ENCODE measurements at regions not wholly inside any gene's neighbourhood (a gene's known extent, or its start where the extent isn't known, plus 50 kb on each side); places are given as distances from the start of the nearest gene placed in this dataset.

GRCh38 chr5:10173716-10174115, 76.0 kb downstream of the ATPSCKMT start:
- TF ChIP-seq CTCF (IDR thresholded peaks at IDR 0.05) (no peak), EP300 (IDR thresholded peaks at IDR 0.05) (no peak)
- no peak for ATAC-seq
- H3K4me3 ChIP-seq: no peak overlapping the region
- no peak overlapping the region for H3K27ac ChIP-seq
- H3K4me1 ChIP-seq: no peaks in the 10 kb centered on the region
- no peaks in the 10 kb centered on the region for H3K27me3 ChIP-seq
- H3K9me3 ChIP-seq: peaks cover 0 to 6% (median 0%) of the 10 kb centered on the region in 3 donors
- H3K36me3 ChIP-seq: no peaks in the 10 kb centered on the region

GRCh38 chr5:10172247-10172646, 77.4 kb downstream of the ATPSCKMT start:
- no peak for ATAC-seq
- no peak for TF ChIP-seq EP300 (IDR thresholded peaks at IDR 0.05)
- TF ChIP-seq CTCF (IDR thresholded peaks at IDR 0.05): no peak
- no peak for TF ChIP-seq POLR2A (IDR thresholded peaks at IDR 0.05)
- TF ChIP-seq POLR2AphosphoS5 (IDR thresholded peaks at IDR 0.05): no peak
- 55 to 56% methylated on average over 1 of the region's 1 CpG for WGBS, 2 donors (ENCODE audit: low coverage in 1 of 2)
- no peaks in the 10 kb centered on the region for H3K36me3 ChIP-seq
- H3K27me3 ChIP-seq: no peaks in the 10 kb centered on the region
- H3K4me1 ChIP-seq: no peaks in the 10 kb centered on the region
- H3K4me3 ChIP-seq: no peak overlapping the region
- no peak overlapping the region for H3K27ac ChIP-seq
- peaks cover 0 to 7% (median 0%) of the 10 kb centered on the region in 3 donors for H3K9me3 ChIP-seq

- no peak overlapping the region for H3K27ac ChIP-seq
- H3K9me3 ChIP-seq: peaks cover 0 to 36% (median 0%) of the 10 kb centered on the region in 3 donors
- H3K27me3 ChIP-seq: no peaks in the 10 kb centered on the region
- TF ChIP-seq EP300 (IDR thresholded peaks at IDR 0.05): no peak
- no peak for TF ChIP-seq POLR2AphosphoS5 (IDR thresholded peaks at IDR 0.05)
- TF ChIP-seq POLR2A (IDR thresholded peaks at IDR 0.05): no peak
- no peak for TF ChIP-seq CTCF (IDR thresholded peaks at IDR 0.05)
- H3K4me1 ChIP-seq: no peaks in the 10 kb centered on the region
- ATAC-seq: no peak
- no peak overlapping the region for H3K4me3 ChIP-seq
- no peaks in the 10 kb centered on the region for H3K36me3 ChIP-seq
- no CpG with 5 or more reads among the region's 6 CpGs for WGBS, 2 donors (ENCODE audit: low coverage in 1 of 2)
Measured at GRCh38 chr5:10169359-10169758, 80.3 kb downstream of the ATPSCKMT start.

- WGBS, 2 donors (ENCODE audit: low coverage in 1 of 2): 81 to 83% methylated on average over 3 to 7 of the region's 8 CpGs
- Histone ChIP-seq H3K4me3 (no peak overlapping the region), H3K4me1 (no peaks in the 10 kb centered on the region), H3K27ac (no peak overlapping the region), H3K36me3 (no peaks in the 10 kb centered on the region), H3K9me3 (peaks cover 0 to 45% (median 0%) of the 10 kb centered on the region in 3 donors), H3K27me3 (no peaks in the 10 kb centered on the region)
- TF ChIP-seq POLR2A (IDR thresholded peaks at IDR 0.05): no peak
- TF ChIP-seq CTCF (IDR thresholded peaks at IDR 0.05): no peak
- TF ChIP-seq POLR2AphosphoS5 (IDR thresholded peaks at IDR 0.05): no peak
- TF ChIP-seq EP300 (IDR thresholded peaks at IDR 0.05): no peak
- ATAC-seq: no peak
Measured at GRCh38 chr5:10168254-10168653, 81.4 kb downstream of the ATPSCKMT start.

- ATAC-seq: no peak
- TF ChIP-seq EP300 (IDR thresholded peaks at IDR 0.05) (no peak), POLR2AphosphoS5 (IDR thresholded peaks at IDR 0.05) (no peak), CTCF (IDR thresholded peaks at IDR 0.05) (no peak), POLR2A (IDR thresholded peaks at IDR 0.05) (no peak)
- Histone ChIP-seq H3K36me3 (no peaks in the 10 kb centered on the region), H3K27ac (no peak overlapping the region), H3K9me3 (peaks cover 0 to 45% (median 0%) of the 10 kb centered on the region in 3 donors), H3K4me3 (no peak overlapping the region), H3K27me3 (no peaks in the 10 kb centered on the region), H3K4me1 (no peaks in the 10 kb centered on the region)
- WGBS, 2 donors (ENCODE audit: low coverage in 1 of 2): no CpG with 5 or more reads among the region's 1 CpG
Measured at GRCh38 chr5:10167806-10168205, 81.9 kb downstream of the ATPSCKMT start.

Measured in gastroesophageal sphincter (tissue), 4 donors.